Naive B cell (primary cell): ENCODE measurements at regions not wholly inside any gene's neighbourhood (a gene's known extent, or its start where the extent isn't known, plus 50 kb on each side); places are given as distances from the start of the nearest gene placed in this dataset.

Source experiments
- ATAC-seq, 2 donors: fragments of 150-1000 bp; cut with Tn5 transposase; 2 replicates each; pipeline ENCODE4 v1.10.0; 2021; ENCODE audit warnings: low read depth in 2 of 2, mild to moderate bottlenecking in 2 of 2, moderate library complexity in 2 of 2
- DNase-seq: peaks from one replicate; pipeline ENCODE4 v3.0.0; 2022
- H3K27ac Mint-ChIP-seq, 6 donors: one replicate each; pipeline ENCODE4 v1.8.0; 2020 to 2022; ENCODE audit warnings: mild to moderate bottlenecking in 6 of 6, mixed read lengths in 6 of 6, moderate library complexity in 5 of 6, inconsistent platforms in 2 of 6
- H3K27me3 Mint-ChIP-seq, 3 donors: one replicate each; pipeline ENCODE4 v1.8.0; 2021 to 2022; ENCODE audit warnings: mixed read lengths in 3 of 3, mild to moderate bottlenecking in 1 of 3
- H3K36me3 Mint-ChIP-seq, 2 donors: one replicate each; pipeline ENCODE4 v1.8.0; 2020 to 2022; ENCODE audit warnings: mixed read lengths in 2 of 2, inconsistent platforms in 1 of 2, mild to moderate bottlenecking in 1 of 2
- H3K4me1 Mint-ChIP-seq, 3 donors: one replicate each; pipeline ENCODE4 v1.8.0; 2020 to 2022; ENCODE audit warnings: mixed read lengths in 3 of 3, inconsistent platforms in 1 of 3, mild to moderate bottlenecking in 1 of 3, moderate library complexity in 1 of 3
- H3K4me3 Mint-ChIP-seq, 8 donors: one replicate each; pipeline ENCODE4 v1.8.0; 2020 to 2022; ENCODE audit warnings: mild to moderate bottlenecking in 8 of 8, mixed read lengths in 8 of 8, moderate library complexity in 8 of 8, inconsistent platforms in 2 of 8
- H3K9me3 Mint-ChIP-seq, 7 donors: one replicate each; pipeline ENCODE4 v1.8.0; 2020 to 2022; ENCODE audit warnings: mixed read lengths in 7 of 7, mild to moderate bottlenecking in 5 of 7, inconsistent platforms in 2 of 7, moderate library complexity in 1 of 7

DNA sequence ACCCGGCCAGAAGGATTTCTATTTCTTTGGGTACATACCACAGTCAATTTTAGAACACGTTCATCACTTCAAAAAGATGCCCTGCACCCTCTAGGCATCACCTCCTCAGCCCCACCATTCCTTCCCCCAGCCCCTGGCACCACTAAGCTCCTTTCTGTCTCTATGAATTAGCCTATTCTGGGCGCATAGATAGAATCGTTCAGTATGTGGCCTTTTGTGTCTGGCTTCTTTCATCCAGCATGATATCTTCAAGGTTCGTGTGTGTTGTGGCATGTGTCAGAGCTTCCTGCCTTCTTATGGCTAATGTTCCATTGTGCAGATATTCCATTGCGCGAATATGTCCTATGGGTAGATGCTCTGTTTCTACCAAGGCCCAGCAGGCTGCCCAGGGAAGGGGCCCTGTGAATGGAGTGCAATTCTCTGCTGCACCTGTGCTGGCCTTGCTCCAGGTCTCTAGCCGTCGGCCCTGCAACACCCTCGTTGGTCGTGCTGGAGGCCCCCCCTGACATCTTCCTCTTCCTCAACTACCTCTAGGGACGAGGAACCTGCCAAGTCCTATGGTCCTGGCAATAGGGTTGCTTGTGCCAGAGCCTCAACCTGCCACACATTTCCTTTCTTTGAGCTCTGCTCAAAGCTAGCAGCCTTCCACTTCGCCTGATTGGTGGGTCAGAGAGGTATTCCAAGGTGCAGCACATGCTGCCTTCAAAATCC lies 113.5 kb downstream of the RIPK4 start:
- ATAC-seq (no peak), DNase-seq (no peak)
- Mint-ChIP-seq H3K9me3 (no peaks in the 10 kb centered on the region), H3K4me1 (no peaks in the 10 kb centered on the region), H3K4me3 (no peak overlapping the region), H3K27me3 (peaks cover 11 to 28% (median 15%) of the 10 kb centered on the region in 3 donors), H3K36me3 (no peaks in the 10 kb centered on the region), H3K27ac (peak overlapping the region in 1 of 6 donors; percentile 62)

DNA sequence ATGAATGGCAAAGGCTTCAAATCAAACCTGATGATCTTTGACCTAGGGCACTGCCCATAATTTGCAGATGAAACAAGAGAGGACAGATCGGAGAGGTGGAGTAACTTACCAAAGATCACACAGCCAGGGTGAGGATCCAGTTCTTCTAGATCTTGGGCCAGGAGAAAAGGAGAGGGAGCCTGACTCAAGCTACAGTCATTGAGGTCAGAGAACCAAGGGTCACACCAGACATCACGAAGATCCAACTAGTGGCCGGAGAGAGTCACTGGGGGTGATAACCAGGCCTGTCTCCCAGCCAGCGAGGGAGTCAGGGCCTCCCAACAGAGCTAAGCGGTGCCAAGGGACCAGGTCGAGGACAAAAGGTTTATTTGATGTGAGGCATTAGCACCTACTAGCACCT lies 115.0 kb downstream of the RIPK4 start:
- ATAC-seq (no peak), DNase-seq (no peak)
- Mint-ChIP-seq H3K4me1 (no peaks in the 10 kb centered on the region), H3K27ac (peak overlapping the region in 1 of 6 donors; percentile 58), H3K4me3 (no peak overlapping the region), H3K9me3 (no peaks in the 10 kb centered on the region), H3K27me3 (peaks cover 12 to 30% (median 20%) of the 10 kb centered on the region in 3 donors), H3K36me3 (no peaks in the 10 kb centered on the region)

DNA sequence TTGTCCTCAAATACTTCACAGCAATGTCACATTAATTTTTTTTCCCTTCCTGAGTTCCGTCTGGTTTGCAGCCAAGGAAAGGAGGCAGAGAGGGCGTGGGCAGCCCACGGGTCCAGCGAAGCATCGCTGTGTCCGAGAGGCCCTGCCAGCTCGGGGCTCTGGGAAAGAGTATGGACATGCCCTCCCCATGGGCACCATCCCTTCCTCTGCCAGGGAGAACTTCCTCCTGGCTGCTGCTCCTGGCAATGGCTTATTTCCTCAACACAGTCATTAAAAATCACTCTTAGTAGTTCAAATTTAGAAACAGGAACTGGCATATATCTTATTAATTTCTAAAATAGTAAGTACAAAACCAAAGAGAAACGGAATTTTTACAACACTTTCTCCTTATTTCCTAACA lies 115.4 kb downstream of the RIPK4 start:
- H3K9me3 Mint-ChIP-seq: no peaks in the 10 kb centered on the region
- H3K27ac Mint-ChIP-seq: peak overlapping the region in 1 of 6 donors; percentile 58
- ATAC-seq: no peak

DNA sequence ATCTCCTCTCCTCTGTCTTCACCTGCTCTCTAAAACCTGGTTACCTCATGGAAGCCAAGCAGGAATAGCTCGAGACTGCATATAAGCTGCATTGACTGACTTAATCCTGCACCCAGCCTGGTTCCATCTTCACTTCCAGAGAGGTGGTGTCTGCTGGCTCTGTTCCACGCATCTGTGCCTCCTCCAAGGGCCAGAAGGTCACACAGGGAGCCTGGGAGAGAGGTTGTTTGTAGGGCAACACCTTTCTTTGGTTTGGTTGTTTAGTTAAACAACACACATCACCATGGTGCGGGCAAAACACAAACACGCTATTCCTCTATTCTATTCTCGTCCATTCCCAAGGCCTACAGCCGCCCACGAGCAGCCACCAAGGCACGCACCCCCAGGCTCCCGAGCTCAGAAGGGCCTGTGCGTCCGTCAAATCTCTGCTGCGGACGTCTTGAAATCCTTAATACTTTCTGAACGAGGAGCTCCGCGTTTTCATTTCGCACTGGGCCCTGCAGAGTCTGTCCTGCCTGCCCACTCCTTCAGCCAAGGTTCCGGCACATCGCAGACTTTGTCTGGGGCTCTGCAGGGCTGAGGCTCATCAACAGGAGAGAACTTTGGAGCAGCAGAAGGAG lies 116.2 kb downstream of the RIPK4 start:
- H3K36me3 Mint-ChIP-seq: no peaks in the 10 kb centered on the region
- no peak overlapping the region for H3K4me3 Mint-ChIP-seq
- H3K27ac Mint-ChIP-seq: no peak overlapping the region
- ATAC-seq (no peak), DNase-seq (no peak)
- peaks cover 12 to 27% (median 15%) of the 10 kb centered on the region in 3 donors for H3K27me3 Mint-ChIP-seq
- no peaks in the 10 kb centered on the region for H3K9me3 Mint-ChIP-seq
- no peaks in the 10 kb centered on the region for H3K4me1 Mint-ChIP-seq

More for the DNA sequence above, 115.4 kb downstream of the RIPK4 start:
- H3K4me3 Mint-ChIP-seq: no peak overlapping the region
- no peak for DNase-seq
- peaks cover 12 to 27% (median 17%) of the 10 kb centered on the region in 3 donors for H3K27me3 Mint-ChIP-seq
- H3K36me3 Mint-ChIP-seq: no peaks in the 10 kb centered on the region
- no peaks in the 10 kb centered on the region for H3K4me1 Mint-ChIP-seq

DNA sequence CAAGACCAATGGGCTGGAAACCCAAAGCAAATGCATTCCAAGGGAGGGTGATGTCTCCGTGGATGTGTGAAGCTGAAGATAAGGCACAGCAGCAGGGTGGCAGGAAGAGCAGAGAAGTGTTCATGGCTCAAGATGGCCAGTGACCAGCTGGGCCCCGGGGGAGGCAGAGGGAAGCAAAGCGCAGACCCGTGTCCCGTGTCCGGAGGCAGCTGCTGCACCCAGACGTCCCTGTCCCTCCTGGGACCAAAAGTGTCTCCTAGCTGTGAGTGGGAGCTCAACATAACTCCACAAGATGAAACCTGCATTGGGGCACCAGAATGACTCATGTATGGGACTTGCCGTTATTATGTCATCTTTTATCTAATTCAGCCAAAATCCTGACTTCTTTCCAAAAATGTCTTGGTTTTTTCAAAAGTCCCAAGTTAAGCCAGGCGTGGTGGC lies 118.2 kb downstream of the RIPK4 start:
- Mint-ChIP-seq H3K4me3 (no peak overlapping the region), H3K36me3 (no peaks in the 10 kb centered on the region), H3K9me3 (no peaks in the 10 kb centered on the region), H3K4me1 (no peaks in the 10 kb centered on the region), H3K27me3 (peaks cover 9 to 19% (median 10%) of the 10 kb centered on the region in 3 donors), H3K27ac (no peak overlapping the region)
- DNase-seq: no peak
- ATAC-seq: no peak

DNA sequence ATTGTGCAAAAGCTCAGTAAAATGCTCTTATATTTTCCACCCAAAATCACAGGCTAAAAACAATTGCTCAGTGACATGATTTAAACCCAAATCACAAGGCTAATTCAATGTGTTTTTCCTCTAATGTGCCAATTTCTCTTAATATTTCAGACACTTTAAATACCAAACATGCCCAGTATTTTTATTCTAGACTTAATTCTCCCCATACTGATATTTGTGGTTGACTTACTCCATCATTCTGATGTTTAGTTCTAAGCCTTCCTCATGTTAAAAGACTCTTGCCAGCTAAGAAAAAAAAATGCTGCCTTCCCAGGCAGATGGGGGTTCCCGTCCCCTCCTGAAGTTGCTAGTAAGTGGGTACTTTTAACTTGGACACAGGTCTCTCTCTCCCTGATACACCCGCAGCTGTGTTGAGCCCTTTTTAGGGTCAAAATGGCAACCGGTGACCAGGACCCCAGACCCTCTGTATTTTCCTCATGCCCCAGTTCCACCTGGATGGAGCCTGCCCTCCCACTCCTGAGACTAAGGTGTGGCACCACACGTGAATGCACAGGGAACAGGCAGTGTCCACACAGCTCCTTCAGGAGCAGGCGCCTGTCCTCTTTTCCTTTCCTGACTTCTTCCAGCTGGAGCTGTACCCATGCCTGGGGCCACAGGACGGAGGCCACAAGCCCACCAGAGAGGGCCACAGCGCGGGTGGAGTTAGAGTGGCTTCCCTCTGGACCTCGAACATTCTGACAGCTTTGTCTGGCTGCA lies 118.9 kb downstream of the RIPK4 start:
- Mint-ChIP-seq H3K4me3 (no peak overlapping the region), H3K4me1 (no peaks in the 10 kb centered on the region), H3K27me3 (peaks cover 10 to 14% (median 13%) of the 10 kb centered on the region in 3 donors), H3K36me3 (no peaks in the 10 kb centered on the region), H3K9me3 (no peaks in the 10 kb centered on the region), H3K27ac (no peak overlapping the region)
- ATAC-seq: no peak
- DNase-seq: no peak

DNA sequence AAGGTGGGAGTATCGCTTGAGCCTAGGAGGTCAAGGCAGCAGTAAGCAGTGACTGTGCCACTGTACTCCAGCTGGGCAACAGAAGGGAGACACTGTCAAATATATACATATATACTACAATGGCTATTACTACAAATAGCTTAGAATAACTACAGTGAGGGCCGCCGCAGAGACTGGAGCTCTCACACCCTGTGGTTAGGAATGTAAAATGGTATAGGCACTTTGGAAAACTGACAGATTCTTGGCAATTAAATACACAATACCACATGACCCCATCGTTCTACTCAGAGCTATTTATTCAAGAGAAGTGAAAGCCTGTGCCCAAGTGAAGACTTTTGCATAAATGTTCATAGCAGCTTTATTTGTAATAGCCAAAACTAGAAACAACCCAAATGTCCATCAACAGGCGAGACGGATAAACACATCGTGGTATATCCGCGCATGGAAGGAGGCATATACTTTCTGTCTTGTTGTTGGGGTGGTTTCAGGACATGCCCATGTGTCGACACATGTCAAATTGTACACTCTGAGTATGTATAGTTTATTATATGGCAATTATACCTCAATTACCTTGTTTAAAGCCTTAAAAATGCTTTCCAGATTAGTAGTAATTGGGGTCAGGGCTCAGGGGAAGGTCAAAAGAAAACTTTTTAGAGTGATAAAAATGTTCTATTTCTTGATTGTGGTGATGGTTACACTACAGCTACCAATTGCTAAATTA lies 123.4 kb downstream of the RIPK4 start:
- no peak for ATAC-seq

DNA sequence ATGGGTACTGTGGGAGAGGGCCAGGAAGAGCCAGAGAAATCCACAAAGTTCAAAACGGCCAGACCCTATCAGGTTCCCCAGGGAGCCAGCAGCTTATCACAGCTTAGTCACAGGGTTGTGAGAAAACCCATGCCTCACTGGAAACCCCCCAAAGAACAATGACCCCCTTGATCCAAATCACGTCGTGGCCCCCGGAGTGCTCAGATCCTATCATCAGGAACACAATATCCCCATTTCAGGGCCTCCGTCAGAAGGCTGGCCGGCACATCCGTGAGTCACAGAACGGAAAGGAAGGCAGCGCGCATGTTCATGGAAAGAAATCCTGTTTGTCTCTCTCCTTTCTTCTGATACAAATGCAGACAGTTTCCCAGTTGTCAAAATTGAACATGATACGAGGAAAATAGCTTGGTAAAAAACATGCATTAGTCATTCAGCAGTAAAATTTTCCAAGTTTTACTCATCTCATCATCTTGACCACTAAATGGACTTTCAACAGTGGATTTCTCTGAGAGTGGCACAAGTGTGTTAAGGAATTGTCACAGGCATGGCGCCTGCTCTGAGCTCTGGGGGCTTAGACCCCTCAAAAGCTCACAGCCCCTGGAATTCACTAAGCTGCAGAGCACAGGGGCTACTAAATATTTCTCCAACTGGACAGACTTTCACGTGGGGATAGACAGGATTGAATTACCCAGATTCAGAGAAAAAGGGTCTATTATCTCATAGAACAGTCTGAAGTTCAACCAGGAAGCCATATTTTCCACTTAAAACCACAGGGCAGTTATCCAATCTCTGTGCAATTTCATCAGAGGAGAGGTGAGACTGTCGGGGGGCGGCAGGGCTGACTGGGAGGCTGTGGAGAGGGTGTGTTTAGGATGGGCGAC lies 124.8 kb downstream of the RIPK4 start:
- H3K27ac Mint-ChIP-seq: no peak overlapping the region
- ATAC-seq (no peak), DNase-seq (no peak)
- H3K36me3 Mint-ChIP-seq: no peaks in the 10 kb centered on the region
- no peaks in the 10 kb centered on the region for H3K4me1 Mint-ChIP-seq
- H3K9me3 Mint-ChIP-seq: no peaks in the 10 kb centered on the region
- H3K27me3 Mint-ChIP-seq: peaks cover 10 to 46% (median 43%) of the 10 kb centered on the region in 3 donors
- H3K4me3 Mint-ChIP-seq: no peak overlapping the region

More for the DNA sequence above, 123.4 kb downstream of the RIPK4 start:
- Mint-ChIP-seq H3K9me3 (no peaks in the 10 kb centered on the region), H3K27ac (no peak overlapping the region), H3K4me3 (no peak overlapping the region), H3K4me1 (no peaks in the 10 kb centered on the region), H3K27me3 (peaks cover 15 to 46% (median 45%) of the 10 kb centered on the region in 3 donors), H3K36me3 (no peaks in the 10 kb centered on the region)
- DNase-seq: no peak

DNA sequence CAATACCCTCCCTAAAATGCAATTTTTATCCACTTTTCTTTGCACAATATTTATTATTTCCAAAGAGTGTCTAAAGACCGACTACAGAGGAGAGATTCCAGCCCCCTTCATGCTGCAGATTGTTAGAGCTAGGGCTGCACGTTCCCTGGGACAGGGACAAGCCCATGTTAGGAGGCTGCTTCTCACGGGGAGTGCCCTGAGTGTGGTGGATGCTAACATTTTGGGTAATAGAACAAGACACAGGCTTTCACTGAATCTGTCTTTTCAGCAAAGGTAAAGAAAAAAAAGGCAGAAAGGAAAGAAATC lies 125.4 kb downstream of the RIPK4 start:
- Mint-ChIP-seq H3K4me1 (no peaks in the 10 kb centered on the region), H3K9me3 (no peaks in the 10 kb centered on the region)
- ATAC-seq: no peak

DNA sequence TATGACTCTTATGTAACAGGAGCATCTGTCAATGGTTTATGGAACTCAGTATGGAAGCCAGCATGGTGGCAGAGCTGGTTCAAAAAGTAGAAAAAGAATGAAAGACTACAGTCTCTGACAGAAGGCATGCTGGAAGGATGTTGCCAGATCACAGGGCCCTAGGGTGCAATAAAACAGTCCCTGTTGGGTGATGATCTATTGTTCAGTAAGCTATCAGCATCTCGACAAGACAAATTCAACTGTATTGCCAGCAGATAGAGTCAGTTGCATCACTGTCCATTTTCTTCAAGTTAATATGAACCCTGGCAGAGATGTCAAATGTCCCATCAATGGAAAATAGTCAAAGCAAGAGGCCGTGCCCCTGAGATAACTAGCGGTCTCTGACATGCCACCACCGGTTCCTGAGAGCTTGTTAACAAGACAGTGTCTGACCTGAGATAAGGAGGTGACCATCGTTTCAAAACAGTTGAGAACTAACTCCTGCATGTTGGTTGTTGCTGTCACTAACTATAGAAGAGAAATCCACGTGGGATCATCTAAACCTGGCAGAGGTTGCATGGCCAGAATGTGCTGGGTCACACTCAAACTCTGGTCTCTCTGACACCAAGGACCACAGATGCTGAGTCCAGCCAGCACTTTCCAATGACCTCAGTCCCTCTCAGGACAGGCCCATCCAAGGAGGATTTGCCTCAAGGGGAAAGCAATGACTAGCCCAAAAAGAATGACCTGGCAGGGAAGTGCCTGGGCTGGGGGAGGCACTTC lies 125.9 kb downstream of the RIPK4 start:
- DNase-seq (no peak), ATAC-seq (no peak)
- Mint-ChIP-seq H3K27ac (no peak overlapping the region), H3K27me3 (peaks cover 11 to 53% (median 47%) of the 10 kb centered on the region in 3 donors), H3K4me3 (no peak overlapping the region), H3K9me3 (peaks cover 0 to 3% (median 0%) of the 10 kb centered on the region in 7 donors), H3K4me1 (no peaks in the 10 kb centered on the region), H3K36me3 (peaks cover 0 to 5% of the 10 kb centered on the region in 2 donors)

More for the DNA sequence above, 125.4 kb downstream of the RIPK4 start:
- Mint-ChIP-seq H3K27ac (no peak overlapping the region), H3K27me3 (peaks cover 10 to 48% (median 43%) of the 10 kb centered on the region in 3 donors), H3K4me3 (no peak overlapping the region), H3K36me3 (no peaks in the 10 kb centered on the region)
- DNase-seq: no peak

DNA sequence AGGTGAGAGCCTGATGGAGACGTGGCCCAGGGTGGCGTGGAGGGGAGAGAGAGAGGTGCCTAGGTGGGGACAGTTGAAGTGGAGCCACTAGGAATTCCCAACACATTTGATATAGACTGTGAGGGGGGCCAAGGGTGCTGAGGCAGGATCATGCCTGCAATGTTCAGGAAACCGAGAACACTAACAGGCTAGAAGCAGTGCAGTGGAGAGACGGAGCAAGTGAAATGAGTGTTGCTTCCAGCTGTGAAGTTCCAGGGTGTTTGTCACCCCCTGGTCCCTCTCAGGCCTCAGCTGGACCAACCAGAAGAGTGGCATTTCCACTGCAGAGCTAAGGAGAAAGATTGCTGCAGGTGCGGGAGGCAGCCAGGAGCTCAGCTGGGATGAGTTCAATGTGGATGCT lies 127.1 kb downstream of the RIPK4 start:
- H3K4me1 Mint-ChIP-seq: no peaks in the 10 kb centered on the region
- H3K36me3 Mint-ChIP-seq: peaks cover 0 to 11% of the 10 kb centered on the region in 2 donors
- no peak for DNase-seq
- H3K4me3 Mint-ChIP-seq: peak overlapping the region in 1 of 8 donors; percentile 6
- H3K9me3 Mint-ChIP-seq: peaks cover 0 to 9% (median 0%) of the 10 kb centered on the region in 7 donors
- H3K27ac Mint-ChIP-seq: peak overlapping the region in 2 of 6 donors; percentile 17 to 40
- no peak for ATAC-seq
- H3K27me3 Mint-ChIP-seq: peaks cover 15 to 61% (median 53%) of the 10 kb centered on the region in 3 donors

DNA sequence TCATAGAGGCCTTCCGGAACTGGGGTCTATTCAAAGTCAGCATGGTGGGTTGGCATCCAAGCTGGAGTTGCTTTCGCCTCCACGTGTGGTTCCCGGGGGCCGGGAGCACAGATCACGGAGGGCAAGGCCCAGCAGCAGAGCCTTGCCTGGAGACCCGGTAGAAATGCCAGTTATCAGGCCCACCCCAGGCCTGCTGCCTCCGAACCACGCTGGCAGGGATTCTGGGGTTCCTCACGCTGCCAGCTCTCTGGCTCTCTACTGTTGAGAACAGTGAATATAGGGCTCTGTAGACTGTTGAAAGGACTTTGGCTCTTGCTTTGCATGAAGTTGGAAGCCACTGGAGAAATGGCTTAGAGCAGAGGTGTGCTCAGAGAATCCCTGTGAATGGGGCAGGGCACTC lies 127.5 kb downstream of the RIPK4 start:
- Mint-ChIP-seq H3K4me3 (peak overlapping the region in 1 of 8 donors; percentile 37), H3K27me3 (peaks cover 15 to 61% (median 53%) of the 10 kb centered on the region in 3 donors), H3K4me1 (no peaks in the 10 kb centered on the region), H3K9me3 (peaks cover 0 to 9% (median 0%) of the 10 kb centered on the region in 7 donors), H3K36me3 (peaks cover 0 to 11% of the 10 kb centered on the region in 2 donors), H3K27ac (peak overlapping the region in 2 of 6 donors; percentile 17 to 40)
- ATAC-seq: no peak
- no peak for DNase-seq
